DOHH2 (cell line): ENCODE measurements at regions not wholly inside any gene's neighbourhood (a gene's known extent, or its start where the extent isn't known, plus 50 kb on each side); places are given as distances from the start of the nearest gene placed in this dataset.

ENCODE experiments used
- H3F3A ChIP-seq: fragments of 200-600 bp; sonication (generic), shearing (Covaris generic); 2 replicates; pipeline ENCODE4 v1.6.0; 2016; ENCODE audit warnings: antibody characterized with exemption, mild to moderate bottlenecking; ENCODE audit not compliant: control insufficient read depth, insufficient read depth
- H3K27ac ChIP-seq: fragments of 200-600 bp; sonication (generic); 2 replicates; pipeline ENCODE4 v1.5.1; 2014; ENCODE audit warnings: low read depth, mild to moderate bottlenecking, low read length, moderate library complexity
- H3K27me3 ChIP-seq: fragments of 200-600 bp; sonication (generic); 2 replicates; pipeline ENCODE4 v1.6.1; 2014; ENCODE audit warnings: mild to moderate bottlenecking, low read length, mixed read lengths; ENCODE audit not compliant: control insufficient read depth
- H3K36me3 ChIP-seq: fragments of 200-600 bp; sonication (generic); 2 replicates; pipeline ENCODE4 v1.6.1; 2014; ENCODE audit warnings: mild to moderate bottlenecking, low read length, moderate library complexity, mixed read lengths; ENCODE audit not compliant: control insufficient read depth
- H3K4me1 ChIP-seq: fragments of 200-600 bp; sonication (generic); 2 replicates; pipeline ENCODE4 v1.6.1; 2014; ENCODE audit warnings: mild to moderate bottlenecking, low read length, mixed read lengths; ENCODE audit not compliant: control insufficient read depth
- H3K4me2 ChIP-seq: fragments of 200-600 bp; sonication (generic); 2 replicates; pipeline ENCODE4 v1.6.0; 2014; ENCODE audit warnings: mild to moderate bottlenecking, low read length, moderate library complexity
- H3K4me3 ChIP-seq: fragments of 200-600 bp; sonication (generic); 2 replicates; pipeline ENCODE4 v1.5.1; 2014; ENCODE audit warnings: mild to moderate bottlenecking, low read length, mixed read lengths
- H3K79me2 ChIP-seq: fragments of 200-600 bp; sonication (generic); 2 replicates; pipeline ENCODE4 v1.6.1; 2014; ENCODE audit warnings: mild to moderate bottlenecking, low read length, mixed read lengths; ENCODE audit not compliant: control insufficient read depth
- H3K9me2 ChIP-seq: fragments of 200-600 bp; sonication (generic); replicated peaks from 2 replicates; pipeline ENCODE4 v1.6.1; 2014; ENCODE audit warnings: mild to moderate bottlenecking, low read length, mixed read lengths; ENCODE audit not compliant: control insufficient read depth
- H3K9me3 ChIP-seq: fragments of 200-600 bp; sonication (generic); 2 replicates; pipeline ENCODE4 v1.6.1; 2014; ENCODE audit warnings: antibody characterized with exemption, low read length, mixed read lengths; ENCODE audit not compliant: control insufficient read depth, insufficient read depth
- H4K20me1 ChIP-seq: fragments of 200-600 bp; sonication (generic); 2 replicates; pipeline ENCODE4 v1.6.0; 2014; ENCODE audit warnings: low read depth, mild to moderate bottlenecking, antibody characterized with exemption, low read length, moderate library complexity; ENCODE audit not compliant: control insufficient read depth, insufficient read depth
- EZH2phosphoT487 ChIP-seq: fragments of 200-600 bp; sonication (generic); IDR thresholded peaks from 2 replicates; pipeline ENCODE4 v1.6.1; 2017; ENCODE audit warnings: borderline replicate concordance, mild to moderate bottlenecking, antibody characterized with exemption, low read length, moderate library complexity, mixed read lengths
- TF ChIP-seq, protein P1 (sequence below): fragments of 200-600 bp; sonication (generic); IDR thresholded peaks from one replicate; pipeline ENCODE4 v1.5.1; 2014; ENCODE audit warnings: antibody characterized with exemption, mild to moderate bottlenecking, low read depth, low read length; ENCODE audit not compliant: poor library complexity, severe bottlenecking

DNA sequence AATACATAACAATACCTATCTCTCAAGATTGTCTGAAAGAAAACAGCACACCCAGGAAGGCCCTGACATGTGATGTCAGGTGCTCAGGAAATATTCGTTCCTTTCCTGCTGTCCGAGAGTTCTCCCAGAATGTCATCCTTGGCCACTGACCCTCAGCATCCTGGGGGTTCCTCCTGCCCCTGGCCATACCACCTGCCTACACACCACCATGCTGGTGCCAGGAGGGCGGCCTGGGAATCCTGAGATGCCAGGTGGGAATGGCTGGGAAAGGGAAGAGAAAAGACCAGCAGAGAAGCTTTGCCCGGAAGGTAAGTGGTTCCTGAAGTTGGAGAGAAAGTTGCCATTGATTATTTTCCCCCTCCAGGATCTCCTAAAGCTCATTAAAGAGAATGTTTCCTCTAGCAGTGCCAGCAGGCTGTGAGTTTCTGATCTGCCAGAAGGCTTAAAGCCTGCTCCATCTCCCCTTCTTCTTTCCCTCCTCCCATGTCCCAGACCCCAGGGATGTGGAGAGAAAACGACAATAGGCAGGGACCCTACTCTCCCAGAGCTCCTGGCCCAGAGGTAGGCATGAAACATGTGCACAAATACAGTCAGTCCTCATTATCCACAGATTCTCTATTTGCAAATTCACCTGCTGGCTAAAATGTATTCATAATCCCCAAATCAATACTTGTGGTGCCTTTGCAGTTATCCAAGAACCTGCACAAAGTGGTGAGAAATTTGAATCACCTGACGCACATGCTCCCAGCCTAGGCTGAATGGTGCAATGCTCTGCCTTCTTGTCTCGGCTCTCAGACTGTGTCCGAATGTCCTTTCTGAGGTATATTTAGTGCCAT, 147.1 kb upstream of the MYCN start:
- no peaks in the 10 kb centered on the region for H3K27me3 ChIP-seq
- H4K20me1 ChIP-seq = no peaks in the 10 kb centered on the region
- H3K4me2 ChIP-seq = no peak overlapping the region
- H3K9me3 ChIP-seq = no peaks in the 10 kb centered on the region
- no peak for TF ChIP-seq EZH2phosphoT487
- TF ChIP-seq, protein P1, sequence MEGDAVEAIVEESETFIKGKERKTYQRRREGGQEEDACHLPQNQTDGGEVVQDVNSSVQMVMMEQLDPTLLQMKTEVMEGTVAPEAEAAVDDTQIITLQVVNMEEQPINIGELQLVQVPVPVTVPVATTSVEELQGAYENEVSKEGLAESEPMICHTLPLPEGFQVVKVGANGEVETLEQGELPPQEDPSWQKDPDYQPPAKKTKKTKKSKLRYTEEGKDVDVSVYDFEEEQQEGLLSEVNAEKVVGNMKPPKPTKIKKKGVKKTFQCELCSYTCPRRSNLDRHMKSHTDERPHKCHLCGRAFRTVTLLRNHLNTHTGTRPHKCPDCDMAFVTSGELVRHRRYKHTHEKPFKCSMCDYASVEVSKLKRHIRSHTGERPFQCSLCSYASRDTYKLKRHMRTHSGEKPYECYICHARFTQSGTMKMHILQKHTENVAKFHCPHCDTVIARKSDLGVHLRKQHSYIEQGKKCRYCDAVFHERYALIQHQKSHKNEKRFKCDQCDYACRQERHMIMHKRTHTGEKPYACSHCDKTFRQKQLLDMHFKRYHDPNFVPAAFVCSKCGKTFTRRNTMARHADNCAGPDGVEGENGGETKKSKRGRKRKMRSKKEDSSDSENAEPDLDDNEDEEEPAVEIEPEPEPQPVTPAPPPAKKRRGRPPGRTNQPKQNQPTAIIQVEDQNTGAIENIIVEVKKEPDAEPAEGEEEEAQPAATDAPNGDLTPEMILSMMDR = no peak
- no peaks in the 10 kb centered on the region for H3K36me3 ChIP-seq
- no peaks in the 10 kb centered on the region for H3F3A ChIP-seq
- H3K4me3 ChIP-seq = no peak overlapping the region
- no peaks in the 10 kb centered on the region for H3K4me1 ChIP-seq
- H3K79me2 ChIP-seq = no peaks in the 10 kb centered on the region
- H3K9me2 ChIP-seq = no peaks in the 10 kb centered on the region
- H3K27ac ChIP-seq = no peak overlapping the region

DNA sequence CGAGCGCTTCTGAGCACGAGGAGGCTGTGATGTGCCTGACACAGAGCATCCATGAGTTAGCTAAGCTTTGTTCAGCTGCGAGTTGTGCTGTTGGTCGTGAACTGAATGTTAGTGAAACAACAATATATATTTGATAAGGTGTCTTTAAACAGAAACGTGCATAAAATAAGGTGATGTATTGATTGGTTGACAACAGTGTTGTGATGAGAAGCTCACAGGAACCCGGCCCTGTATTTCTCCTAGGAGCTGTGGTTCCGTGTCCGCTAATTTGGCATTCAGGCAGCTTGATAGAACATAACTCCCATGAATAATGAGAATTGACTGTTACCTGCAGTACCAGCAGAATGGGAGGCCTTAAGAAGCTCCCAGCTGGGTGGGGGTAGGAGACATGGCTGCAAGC, 146.4 kb upstream of the MYCN start:
- Histone ChIP-seq H3K9me2 (no peaks in the 10 kb centered on the region), H3F3A (no peaks in the 10 kb centered on the region), H3K79me2 (no peaks in the 10 kb centered on the region), H3K27me3 (no peaks in the 10 kb centered on the region), H3K36me3 (no peaks in the 10 kb centered on the region), H3K9me3 (no peaks in the 10 kb centered on the region), H4K20me1 (no peaks in the 10 kb centered on the region), H3K4me2 (no peak overlapping the region), H3K4me3 (no peak overlapping the region), H3K27ac (no peak overlapping the region), H3K4me1 (no peaks in the 10 kb centered on the region)
- no peak for TF ChIP-seq EZH2phosphoT487
- TF ChIP-seq, protein P1 = no peak

DNA sequence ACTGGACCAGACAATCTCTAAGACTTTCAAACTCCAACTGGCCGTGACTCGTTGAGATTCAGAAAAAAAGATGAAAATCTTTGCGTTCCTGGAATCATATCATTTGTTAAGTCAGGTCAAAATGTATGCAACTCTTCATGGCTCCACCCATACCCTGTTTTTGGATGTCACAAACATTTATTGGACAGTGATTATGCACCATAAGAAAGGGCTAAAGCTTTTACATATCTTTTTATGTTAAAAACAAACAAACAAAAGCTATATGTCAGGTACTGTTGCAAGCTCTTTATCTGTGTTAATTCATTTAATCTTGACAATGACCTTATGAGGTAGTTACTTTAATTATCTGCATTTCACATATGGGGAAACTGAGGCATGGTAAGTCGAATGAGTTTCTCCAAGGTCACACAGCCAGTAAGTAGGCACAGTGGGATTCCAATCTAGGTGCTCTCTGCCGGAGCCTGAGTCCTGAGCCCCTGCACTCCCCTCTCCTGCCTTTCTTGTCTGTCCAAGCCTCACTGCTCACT, 145.7 kb upstream of the MYCN start:
- Histone ChIP-seq H3K79me2 (no peaks in the 10 kb centered on the region), H3K36me3 (no peaks in the 10 kb centered on the region), H3K4me2 (no peak overlapping the region), H3K27ac (no peak overlapping the region), H4K20me1 (no peaks in the 10 kb centered on the region), H3K9me2 (no peaks in the 10 kb centered on the region), H3K4me3 (no peak overlapping the region), H3K9me3 (no peaks in the 10 kb centered on the region), H3K27me3 (no peaks in the 10 kb centered on the region), H3K4me1 (no peaks in the 10 kb centered on the region), H3F3A (no peaks in the 10 kb centered on the region)
- no peak for TF ChIP-seq EZH2phosphoT487
- TF ChIP-seq, protein P1 = no peak
